Right lobe of liver (tissue), 4 donors: ENCODE measurements at regions not wholly inside any gene's neighbourhood (a gene's known extent, or its start where the extent isn't known, plus 50 kb on each side); places are given as distances from the start of the nearest gene placed in this dataset.
"Not testable (repeated sequence)": the region's sequence is repeated elsewhere in the genome, so short reads cannot be mapped to it uniquely, and the experiment has no call there.

ENCODE experiments used
- POLR2A ChIP-seq: fragments of 450-650 bp; IDR thresholded peaks from one replicate; pipeline ENCODE4 v1.6.1; 2017; ENCODE audit warnings: antibody characterized with exemption, mild to moderate bottlenecking
- TF ChIP-seq, protein P1 (sequence below), 4 donors: fragments of 200-600 bp in 3 of 4; fragments of 450-650 bp in 1 of 4; IDR thresholded peaks; one replicate each; pipeline versions ENCODE4 v1.5.1 to v1.8.0; 2016 to 2022; ENCODE audit warnings: antibody characterized with exemption in 4 of 4, mild to moderate bottlenecking in 2 of 4
- donor health status: DM: no; HTN: no; CAD: no.
- donor health status: DM: no; HTN: no; CAD: no.
- donor health status: DM: no; HTN: yes; CAD: no.

- TF ChIP-seq, protein P1, sequence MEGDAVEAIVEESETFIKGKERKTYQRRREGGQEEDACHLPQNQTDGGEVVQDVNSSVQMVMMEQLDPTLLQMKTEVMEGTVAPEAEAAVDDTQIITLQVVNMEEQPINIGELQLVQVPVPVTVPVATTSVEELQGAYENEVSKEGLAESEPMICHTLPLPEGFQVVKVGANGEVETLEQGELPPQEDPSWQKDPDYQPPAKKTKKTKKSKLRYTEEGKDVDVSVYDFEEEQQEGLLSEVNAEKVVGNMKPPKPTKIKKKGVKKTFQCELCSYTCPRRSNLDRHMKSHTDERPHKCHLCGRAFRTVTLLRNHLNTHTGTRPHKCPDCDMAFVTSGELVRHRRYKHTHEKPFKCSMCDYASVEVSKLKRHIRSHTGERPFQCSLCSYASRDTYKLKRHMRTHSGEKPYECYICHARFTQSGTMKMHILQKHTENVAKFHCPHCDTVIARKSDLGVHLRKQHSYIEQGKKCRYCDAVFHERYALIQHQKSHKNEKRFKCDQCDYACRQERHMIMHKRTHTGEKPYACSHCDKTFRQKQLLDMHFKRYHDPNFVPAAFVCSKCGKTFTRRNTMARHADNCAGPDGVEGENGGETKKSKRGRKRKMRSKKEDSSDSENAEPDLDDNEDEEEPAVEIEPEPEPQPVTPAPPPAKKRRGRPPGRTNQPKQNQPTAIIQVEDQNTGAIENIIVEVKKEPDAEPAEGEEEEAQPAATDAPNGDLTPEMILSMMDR (IDR thresholded peaks at IDR 0.05): not testable (repeated sequence)
- TF ChIP-seq POLR2A: not testable (repeated sequence)
Measured at GRCh38 chr12:100046202-100046601, 61.5 kb upstream of the ANKS1B start.
